Activated CD4-positive, CD25-positive, alpha-beta regulatory T cell treated with anti-CD3 and anti-CD28 coated beads, Interleukin-2, amount 50 U/mL, for 72 hours (primary cell): ENCODE measurements at regions not wholly inside any gene's neighbourhood (a gene's known extent, or its start where the extent isn't known, plus 50 kb on each side); places are given as distances from the start of the nearest gene placed in this dataset.
"Not testable (repeated sequence)": the region's sequence is repeated elsewhere in the genome, so short reads cannot be mapped to it uniquely, and the experiment has no call there.

Experiments
- DNase-seq: peaks from one replicate; pipeline ENCODE4 v3.0.0; 2021

DNA sequence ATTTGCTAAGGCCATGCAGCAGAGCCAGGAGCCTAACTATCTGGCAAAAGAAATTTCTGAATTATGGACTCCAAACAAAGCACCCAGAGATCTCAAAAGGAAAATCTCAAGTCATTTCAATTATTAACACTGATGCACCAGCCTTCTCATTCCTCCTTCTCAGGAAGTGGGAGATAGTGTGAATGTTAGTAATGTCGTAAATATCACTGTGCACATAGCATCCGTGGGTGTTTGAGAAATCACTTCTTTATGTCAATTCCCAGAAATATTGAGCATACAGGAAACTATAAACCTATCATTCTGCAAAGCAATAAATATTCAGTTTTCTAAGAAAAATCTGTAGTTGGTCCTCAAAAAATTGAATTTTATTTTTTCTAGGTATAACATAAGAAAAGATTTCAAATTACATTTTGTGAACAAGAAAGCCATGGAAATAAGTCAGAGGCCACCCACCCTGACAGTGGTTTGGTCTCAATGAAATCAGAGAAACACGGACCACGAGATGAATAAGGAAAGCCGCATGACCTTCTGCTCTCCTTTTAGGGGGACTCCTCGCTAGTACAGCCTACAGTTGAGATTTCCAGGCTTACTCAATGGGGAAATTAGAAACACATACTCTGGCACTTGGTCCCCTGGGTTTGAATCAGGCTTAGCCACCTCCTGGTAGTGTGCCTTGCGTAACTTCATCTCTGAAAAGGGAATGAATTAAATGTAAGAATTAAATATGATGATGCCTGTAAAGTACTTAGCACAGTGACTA is 120.6 kb downstream of the DIRAS2 start:
- no peak for DNase-seq

DNA sequence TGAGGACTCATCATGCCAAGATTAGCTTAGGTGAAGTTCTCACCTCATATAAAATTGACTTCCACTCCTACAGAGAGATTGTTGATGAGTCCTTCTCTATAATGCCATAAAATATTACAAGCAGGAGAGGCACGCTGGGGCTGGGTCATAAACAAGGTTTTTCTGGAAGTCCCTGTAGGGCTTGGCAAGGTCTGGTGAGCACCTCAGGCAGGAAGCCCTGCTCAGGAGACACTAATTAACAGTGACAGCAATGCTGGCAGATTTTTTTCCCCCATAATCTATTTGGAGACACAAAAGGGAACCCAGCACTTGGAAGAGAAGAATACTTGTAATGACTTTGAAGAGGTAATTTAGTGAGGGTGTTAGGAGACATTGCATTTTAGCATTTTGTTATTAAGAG is 118.7 kb downstream of the DIRAS2 start:
- DNase-seq: no peak

- DNase-seq: no peak
These were observed 116.2 kb downstream of the DIRAS2 start for GRCh38 chr9:90526386-90526785.

- not testable (repeated sequence) for DNase-seq
These were observed 106.5 kb downstream of the DIRAS2 start for GRCh38 chr9:90536094-90536493.

DNA sequence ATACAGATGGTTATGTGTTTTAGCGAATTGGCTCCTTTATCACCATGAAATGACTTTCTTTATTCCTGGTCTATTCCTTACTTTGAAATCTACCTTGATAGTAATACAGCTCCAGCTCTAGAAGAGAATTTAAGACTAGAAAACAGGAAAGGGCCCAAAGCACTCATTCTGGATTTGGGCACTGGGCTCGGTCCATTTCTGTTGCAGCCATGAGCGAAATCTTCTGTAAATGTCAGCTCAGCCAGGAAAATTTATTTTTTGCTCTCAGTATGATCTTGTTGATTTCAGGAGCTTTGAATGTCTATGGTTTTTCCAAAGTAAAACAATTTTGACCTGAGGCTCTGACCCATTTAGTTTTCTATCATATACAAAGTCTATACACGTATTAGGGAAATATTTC is 104.1 kb downstream of the DIRAS2 start:
- DNase-seq: no peak

DNA sequence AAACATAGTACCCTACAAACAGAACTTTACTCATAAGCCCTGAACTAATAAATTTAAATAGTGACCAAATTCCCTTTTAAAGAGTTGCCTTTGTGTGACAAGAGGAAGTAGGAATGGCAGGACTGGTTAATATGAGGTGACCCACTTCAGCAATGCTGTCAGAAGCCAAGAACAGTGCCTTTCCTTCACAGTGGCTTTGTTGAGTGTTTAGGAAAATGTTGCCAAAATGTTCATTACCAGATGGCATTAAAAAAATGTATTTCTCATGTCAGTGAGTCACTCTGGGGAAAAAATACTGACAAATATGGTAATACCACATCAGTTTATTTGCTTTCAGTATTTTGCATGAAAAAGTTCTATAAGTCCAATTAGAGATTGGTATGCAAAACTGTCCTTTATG is 103.3 kb downstream of the DIRAS2 start:
- no peak for DNase-seq

DNA sequence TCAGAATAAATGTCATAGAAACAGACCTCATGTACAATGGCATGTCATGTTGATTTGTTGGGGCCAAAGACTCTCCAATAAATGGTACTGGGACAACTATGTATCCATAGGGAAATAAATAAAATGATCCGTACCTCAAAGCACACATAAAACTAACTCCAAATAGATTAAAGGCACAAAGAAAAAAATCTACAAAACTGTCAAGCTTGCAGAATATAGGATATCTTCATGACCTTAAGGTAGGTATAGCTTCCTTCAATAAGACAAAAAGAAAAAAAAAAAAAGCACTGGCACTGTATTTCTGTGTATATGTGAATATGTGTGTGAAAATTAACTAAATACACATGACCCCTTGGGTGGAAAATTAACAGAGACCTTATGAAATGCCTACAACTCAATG is 101.9 kb downstream of the DIRAS2 start:
- no peak for DNase-seq

DNA sequence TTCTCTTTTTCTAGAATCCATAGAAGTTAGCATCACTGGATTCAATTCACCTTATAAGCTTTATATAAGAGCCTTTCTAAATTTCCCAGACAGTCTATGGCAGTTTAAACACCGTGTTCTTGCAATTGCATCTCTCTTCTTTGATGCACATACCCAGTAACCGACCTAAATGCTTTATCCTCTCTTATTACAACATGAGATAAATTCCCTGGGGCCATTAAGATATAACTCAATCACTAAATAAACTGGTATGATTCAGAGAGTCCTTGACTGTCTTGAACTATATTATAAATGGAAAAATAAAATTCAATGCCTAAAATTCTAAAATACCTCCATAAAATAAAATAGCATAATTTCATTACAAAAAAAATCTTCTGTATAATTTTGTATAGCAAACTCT is 98.1 kb downstream of the DIRAS2 start:
- DNase-seq: no peak

GRCh38 chr9:90546200-90546599 is 96.4 kb downstream of the DIRAS2 start:
- DNase-seq: no peak

DNA sequence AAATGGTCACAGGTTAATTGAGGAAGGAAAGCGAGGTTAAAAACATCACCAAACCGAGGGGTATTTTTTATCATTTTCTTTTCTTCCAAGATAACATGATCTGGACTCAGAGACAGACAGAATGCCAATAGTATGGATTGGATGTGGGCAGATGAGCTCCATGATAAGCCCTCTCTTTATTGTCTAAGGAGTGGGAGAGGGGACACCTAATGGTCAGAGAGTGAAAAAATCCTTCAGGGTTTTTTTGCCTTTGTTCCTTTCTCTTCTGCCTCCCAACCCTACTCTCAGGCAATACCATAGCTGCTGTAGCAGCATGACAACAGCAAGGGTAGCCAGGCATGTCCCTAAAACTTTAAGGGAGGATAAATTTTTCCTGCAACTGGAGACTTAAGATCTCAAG is 94.7 kb downstream of the DIRAS2 start:
- no peak for DNase-seq

GRCh38 chr9:90552317-90552716 is 90.3 kb downstream of the DIRAS2 start:
- no peak for DNase-seq

- DNase-seq: no peak
These were observed 87.1 kb downstream of the DIRAS2 start for GRCh38 chr9:90555351-90556057.

DNA sequence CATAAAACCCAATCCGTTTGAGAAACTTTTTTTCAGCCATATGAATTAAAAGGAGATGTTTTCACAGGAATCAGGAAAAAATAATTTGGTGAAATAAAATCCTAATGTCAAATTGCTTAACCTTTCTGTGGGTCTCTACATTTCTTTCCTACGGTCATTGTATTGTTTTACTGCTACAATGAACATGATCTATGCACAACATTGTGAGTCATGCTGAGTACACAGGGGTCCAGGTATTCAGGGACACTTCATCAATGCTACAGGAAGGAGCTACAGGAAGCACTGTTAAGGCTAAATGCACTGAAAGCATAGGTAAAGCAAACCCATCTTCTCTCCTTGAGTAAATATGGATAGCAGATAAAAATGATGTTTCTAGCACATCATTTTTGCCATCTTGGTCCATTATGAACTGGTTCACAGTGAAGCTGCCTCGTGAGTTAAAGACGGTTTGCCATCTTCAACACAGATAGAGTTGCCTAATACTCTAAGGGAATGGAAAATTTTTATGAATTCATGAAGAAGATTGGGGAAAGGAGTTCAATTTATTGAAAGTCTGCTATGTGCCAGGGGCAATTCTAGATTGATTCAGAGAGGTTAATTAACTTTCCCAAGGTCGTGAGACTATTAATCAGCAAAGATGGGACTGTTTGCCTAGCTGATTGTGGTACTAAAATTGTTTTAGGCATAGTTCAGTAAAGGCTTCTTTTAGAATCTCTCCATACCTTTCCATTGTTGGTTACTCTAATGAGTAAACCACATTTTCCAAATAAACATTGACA is 85.5 kb downstream of the DIRAS2 start:
- DNase-seq: no peak

DNA sequence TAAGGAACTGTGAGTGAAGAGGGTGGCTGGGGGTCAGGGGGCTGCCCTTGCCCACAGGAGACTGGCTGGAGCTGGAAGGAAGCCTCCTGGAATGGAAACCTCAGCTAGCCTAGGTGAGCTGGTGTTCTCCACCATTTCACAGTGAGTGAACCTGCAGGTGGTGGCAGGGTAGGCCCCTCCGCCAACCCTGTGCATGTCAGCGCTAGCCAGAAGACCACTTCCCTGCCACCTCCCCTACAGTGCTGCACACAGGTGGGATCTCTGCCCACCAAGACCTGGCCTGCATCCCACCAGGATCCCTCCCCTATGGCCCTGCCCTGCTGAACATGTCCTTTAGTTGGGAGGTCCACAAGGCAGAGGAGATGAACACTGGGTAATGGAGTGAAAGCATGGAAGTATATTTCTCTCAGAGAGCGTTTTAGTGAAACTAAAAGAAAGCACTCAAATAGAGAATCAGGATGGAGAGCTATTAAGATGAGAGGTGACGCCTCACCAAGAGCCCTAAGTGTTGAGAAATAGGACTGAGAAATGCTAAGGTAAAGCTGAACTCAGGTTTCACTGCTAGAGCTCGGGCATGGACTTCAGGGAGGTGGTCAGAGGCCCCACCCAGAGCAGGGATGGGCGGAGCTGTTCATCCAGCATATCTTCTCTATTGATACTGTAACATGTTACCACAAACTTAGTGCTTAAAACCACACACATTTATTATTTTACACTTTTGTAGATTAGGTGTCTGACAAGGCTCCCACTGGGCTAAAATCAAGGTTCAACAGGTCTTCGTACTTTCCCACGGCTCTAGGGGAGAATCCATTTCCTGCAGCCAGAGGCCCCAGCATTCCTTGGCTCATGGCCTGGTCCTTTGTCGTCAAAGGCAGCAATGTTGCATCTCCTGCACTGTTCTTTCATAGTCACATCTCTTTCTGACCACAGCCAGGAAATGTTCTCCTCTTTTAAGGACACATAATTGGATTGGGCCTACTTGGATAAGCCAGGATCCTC is 83.2 kb downstream of the DIRAS2 start:
- DNase-seq: no peak
